EH (cell line): ENCODE measurements at regions not wholly inside any gene's neighbourhood (a gene's known extent, or its start where the extent isn't known, plus 50 kb on each side); places are given as distances from the start of the nearest gene placed in this dataset.
A peak's percentile ranks its signal among the peaks of the same experiment; 100 is the strongest.
"Not testable (repeated sequence)": the region's sequence is repeated elsewhere in the genome, so short reads cannot be mapped to it uniquely, and the experiment has no call there.

Source experiments
- DNase-seq: peaks from one replicate; pipeline ENCODE4 v3.0.0-alpha.2; 2015; ENCODE audit warnings: low read depth

GRCh38 chr2:67872481-67872880, 190.3 kb downstream of the C1D start:
- DNase-seq, result peak; percentile 46

DNA sequence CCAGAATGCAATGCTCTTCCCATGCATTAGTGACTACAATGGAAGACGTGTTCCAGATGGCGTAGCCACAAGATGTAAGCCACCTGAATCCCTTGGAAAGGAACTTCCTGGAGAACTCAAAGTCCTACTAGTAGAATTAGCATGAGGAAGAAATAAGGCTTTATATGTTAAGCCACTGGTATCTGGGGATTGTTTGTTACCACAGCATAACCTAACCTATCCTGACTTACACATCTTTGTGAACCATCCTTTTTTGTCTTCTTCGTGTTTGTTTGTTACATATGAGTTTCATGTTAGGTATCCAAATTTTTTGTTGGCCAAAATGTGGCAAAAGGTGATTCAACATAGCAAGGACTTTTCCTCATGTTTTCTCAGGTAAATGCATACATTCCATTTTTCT, 188.9 kb downstream of the C1D start:
- DNase-seq, result no peak

DNA sequence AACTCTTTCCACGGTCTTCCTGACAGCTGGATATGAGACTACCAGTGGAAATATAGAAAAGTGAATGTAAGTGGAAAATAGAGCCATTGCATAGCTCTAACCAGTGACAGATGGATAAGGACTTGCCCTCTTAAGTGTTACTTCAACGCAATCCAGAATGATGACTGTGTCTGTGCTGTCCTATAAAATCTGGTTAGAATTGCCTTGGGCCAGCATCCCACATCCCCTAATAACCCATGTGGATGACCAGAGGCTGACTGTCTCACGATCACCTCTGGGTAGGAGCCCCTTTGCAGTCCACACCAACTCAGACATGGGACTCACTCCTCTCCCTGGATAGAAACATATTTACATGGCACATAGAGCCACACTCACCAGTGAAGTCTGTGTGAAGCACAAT, 186.6 kb downstream of the C1D start:
- peak; percentile 94 for DNase-seq

DNA sequence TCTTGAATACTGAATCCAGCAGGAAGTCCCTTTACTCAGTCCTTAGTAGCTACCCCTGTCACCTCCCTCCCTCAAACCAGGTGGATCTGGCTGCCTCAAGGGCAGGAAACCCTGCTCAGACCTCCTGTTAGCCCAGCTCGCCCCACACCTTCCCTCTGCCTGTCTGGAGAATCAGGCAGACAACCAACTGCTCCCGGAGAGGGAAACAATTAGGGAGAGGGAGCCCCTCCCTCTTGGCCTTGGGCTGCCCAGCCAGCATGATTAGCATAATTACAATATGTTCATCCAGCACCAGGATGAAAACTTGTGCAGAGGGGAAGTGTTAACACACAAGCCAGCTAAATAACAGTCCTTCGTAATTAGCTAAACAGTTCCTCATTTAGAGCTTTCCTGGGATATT, 185.5 kb downstream of the C1D start:
- no peak for DNase-seq

DNA sequence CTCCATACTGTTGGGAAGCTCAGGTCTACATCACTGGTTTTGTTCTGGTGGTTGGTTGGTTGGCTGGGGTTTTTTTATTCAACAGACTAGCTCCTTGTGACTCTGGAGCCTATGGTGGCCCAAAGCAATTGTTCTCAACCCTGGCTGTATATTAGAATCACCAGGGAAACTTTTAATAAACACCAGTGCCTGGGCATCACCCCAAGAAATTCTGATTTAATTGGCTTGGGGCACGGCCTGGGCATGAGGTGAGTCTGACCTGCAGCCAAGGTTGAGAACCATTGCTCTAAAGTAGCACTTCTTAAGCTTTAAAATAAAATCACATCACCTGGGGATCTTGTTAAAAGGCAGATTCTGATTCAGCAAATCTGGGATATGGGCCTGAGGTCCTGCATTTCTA, 184.1 kb downstream of the C1D start:
- DNase-seq, result no peak

- peak; percentile 87 for DNase-seq
Observed at GRCh38 chr2:67879586-67880290, 183.1 kb downstream of the C1D start.

GRCh38 chr2:67880291-67880761, 182.5 kb downstream of the C1D start:
- peak; percentile 91 for DNase-seq

DNA sequence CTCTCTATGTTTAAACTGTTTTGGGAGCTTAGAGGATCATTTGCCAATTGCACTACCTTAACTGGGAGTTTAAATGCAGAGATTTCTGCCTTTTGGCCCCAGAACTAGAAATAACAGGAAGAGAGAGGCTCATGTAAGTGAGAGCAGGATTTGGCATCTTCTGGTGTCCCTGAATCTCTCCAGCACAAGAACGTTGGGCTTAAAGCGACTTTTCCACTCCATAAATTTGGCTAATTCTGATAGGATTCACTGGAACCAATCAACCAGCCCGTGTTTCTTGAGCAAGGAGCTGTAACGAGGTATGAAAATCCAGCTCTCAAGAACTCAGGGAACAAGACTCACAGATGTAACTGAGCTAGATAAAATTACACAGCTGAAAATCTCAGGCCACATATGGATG, 181.0 kb downstream of the C1D start:
- no peak for DNase-seq

DNA sequence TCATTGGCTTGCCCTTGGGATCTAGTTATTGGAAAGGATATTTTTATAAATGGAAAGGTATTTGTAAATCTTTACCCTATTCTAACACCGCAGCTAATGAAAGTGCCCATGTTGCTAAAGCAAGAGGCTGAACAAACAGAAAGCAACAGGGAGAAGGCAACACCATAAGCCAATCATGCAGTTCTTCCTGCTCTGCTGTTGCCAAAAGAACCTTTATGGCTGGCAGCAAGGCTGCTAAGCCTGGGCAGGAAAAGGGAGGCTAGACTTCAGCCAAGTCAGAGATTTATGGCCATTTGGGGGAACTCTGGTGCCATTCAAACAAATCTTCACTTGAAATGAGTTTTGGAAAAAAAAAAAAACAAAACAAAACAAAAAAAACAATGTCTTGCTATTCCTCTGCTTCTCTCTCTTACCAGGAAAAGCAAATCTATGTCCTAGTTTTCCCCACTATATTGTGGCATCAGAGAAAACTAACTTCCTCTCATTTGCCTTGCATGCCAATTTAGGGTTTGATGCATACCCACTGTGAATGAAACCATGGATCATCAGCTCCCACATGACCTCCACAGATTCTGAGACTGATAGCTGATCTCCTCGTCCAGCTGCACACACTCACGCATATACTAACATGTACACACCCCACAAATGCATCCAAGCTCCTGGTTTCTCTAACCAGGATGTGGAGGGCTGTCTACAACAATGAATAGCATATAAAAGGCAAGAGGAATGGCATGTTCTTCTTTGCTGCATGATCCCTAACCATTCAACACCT, 179.3 kb downstream of the C1D start:
- DNase-seq, result no peak

DNA sequence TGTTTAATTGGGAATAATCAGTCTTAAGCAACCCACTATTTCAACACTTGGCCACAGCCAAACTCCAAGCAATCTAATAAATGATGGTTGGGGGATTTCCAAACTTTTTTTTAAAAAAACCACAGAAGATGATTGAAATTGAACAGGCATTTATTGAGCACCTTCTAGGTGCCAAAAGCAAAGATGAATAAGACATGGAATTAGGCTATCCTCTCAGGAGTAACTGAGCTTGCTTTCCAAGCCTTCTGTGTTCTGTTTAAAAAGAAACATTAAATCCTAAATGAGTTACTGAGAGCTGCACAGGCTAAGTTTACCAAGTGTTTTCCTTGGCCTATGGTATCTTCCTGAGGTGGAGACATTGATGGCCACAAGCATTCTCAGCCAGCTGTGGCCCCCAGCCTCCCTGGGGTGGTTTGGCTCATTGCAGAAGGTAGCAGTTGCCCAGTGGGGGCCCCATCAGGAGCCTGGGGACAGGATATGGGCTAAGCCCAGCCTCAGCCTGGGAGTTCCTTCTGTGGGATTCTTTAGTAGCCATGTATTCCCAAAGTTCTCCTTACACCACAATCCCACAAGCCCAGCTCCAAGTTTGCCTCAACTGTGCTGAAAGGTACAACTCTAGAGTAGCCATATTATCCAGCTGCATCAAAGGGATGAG, 174.3 kb downstream of the C1D start:
- DNase-seq, result no peak

- DNase-seq, result no peak
Observed at GRCh38 chr2:67889056-67889455, 173.7 kb downstream of the C1D start.

DNA sequence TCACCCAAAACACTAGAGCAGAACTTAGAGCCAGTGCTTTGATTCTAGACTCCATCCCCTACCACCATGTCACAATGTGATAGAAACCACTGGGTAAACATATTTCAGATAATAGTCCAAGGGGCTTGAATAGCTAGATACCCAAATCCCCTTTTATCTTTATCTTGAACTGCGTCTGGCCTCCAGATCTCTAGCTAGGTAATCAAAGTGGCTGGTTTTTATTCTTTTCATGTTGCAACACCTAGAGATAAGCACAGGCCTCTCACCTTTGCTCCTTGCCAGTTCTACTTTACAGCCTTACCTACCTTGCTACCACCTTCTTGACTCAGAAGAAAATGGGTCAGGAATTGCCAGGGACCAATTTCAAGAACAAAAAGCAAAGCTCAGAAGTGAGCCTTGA, 171.2 kb downstream of the C1D start:
- DNase-seq, result no peak

- DNase-seq, result no peak
Observed at GRCh38 chr2:67892339-67892846, 170.4 kb downstream of the C1D start.

- DNase-seq, result no peak
Observed at GRCh38 chr2:67895227-67895941, 167.4 kb downstream of the C1D start.

DNA sequence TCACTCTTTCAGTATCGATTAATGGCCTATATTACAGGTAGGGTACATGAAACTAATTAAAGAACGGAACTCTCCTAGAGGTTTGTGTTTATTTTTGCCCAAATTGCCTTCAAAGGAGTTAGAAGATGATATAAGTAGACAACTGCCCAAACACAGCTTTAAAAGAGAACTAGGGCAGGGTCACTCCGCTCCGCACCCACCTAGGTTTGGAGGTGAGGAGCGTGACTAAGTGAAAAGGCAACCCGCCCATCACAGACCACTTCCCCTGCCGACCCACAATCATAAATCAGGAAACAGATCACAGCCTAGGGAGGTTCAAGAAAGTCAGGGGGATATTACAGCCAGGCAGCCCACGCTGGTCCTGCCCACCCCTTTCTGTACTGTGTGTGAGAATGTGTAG, 166.7 kb downstream of the C1D start:
- DNase-seq, result no peak

- DNase-seq, result peak; percentile 70
Observed at GRCh38 chr2:67896476-67896875, 166.3 kb downstream of the C1D start.

DNA sequence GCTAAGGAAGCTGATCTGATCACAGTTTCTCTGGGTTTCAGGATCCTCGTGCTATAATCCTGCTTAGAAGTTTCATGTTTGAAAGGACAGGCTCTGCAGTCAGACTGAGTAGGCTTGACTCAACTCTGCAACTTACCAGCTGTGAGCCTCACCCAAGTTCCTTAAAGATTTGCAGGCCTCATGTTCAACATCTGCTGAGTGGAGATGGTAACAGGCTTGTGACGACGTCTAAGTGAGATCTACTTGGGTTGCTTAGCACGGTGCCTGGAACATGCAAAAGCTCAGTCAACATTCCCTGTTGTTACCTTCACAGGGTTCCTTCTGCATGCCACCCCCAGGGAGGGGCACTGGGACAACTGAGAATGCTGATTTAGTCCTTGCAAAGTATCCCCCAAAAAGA, 164.2 kb downstream of the C1D start:
- DNase-seq, result peak; percentile 36

DNA sequence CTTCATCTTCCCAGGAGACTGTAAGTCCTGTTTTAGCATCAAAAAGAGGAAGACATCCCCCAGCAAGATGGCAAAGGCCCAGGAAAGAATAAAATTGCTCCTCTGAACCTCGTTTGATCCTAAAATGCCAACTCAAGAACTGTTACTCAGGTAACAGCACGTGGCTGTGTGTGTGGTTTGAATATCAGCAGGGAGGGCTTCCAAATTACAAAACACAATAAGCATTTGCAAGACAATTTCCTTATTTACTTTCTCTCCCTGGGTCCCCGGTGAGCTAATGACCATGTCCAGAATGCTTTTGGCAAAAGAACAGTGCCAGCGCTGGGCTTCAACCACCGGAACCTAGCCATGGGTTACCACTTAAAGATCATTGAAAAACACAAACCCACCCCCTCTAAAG, 163.6 kb downstream of the C1D start:
- no peak for DNase-seq

DNA sequence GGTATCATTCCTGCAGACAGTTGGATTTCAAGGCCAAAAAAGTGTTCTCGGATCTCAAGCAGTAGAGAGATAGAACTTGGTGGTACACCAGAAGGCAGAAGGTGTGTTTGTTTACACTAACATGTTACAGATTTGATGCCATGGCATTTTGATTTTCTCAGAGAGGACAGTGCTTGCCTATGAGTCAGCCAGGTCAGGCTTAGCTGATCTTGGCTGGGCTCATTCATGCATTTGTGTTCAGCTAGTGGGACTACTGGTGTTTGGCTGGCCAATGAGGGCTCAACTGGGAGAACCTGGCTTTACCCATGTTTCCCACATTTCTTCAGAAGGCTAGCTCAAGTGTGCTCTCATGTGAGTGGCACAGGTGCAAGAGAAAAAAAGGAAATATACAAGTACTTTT, 162.0 kb downstream of the C1D start:
- no peak for DNase-seq

DNA sequence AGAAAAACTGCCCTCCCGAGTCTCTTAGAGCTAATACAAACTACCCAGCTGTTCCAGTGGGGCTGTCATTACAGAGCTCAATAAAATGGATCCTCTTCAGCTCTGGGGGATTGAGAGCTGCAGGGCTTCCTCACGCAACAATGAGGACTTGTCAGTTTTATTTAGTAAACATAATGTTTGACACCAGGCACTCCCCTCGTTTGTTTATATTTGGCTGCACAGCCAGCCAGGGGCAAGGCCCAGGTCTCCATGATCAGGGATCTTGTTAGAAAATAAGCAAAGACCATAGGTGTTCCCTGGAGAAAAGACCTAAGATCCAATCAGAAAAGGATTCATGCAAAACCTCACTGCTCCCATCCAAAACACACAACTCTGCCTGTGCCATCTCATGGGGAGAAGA, 158.2 kb downstream of the C1D start:
- no peak for DNase-seq

DNA sequence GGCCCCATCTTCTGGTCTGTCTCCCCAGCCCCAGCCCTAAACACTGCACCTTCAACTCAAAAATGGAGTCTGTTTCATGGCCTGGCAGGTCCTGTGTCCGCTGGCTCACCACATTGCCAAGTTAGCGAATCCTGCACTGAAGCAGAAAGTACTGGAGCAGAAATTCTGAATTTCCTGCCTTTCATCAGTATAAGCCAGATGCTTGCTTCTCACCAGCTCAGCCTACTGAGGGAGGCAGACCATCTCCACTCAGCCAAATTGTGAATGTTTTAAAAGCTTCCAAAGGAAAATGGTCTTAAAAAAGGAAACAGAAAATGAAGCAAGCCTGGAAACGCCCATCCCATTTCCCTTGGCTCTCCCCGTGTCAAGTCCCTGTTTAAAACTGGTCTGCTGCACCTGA, 157.8 kb downstream of the C1D start:
- no peak for DNase-seq

- DNase-seq, result not testable (repeated sequence)
Observed at GRCh38 chr2:67906547-67906946, 156.3 kb downstream of the C1D start.
